Prostate gland (tissue), 2 donors: ENCODE measurements at regions not wholly inside any gene's neighbourhood (a gene's known extent, or its start where the extent isn't known, plus 50 kb on each side); places are given as distances from the start of the nearest gene placed in this dataset.

Experiments
- POLR2A ChIP-seq: fragments of 450-650 bp; IDR thresholded peaks from one replicate; pipeline ENCODE4 v1.6.1; 2016; ENCODE audit warnings: antibody characterized with exemption, mild to moderate bottlenecking
- TF ChIP-seq, protein P1 (sequence below), 4 experiments: fragments of 200-600 bp in 2 of 4; fragments of 450-650 bp in 2 of 4; sonication (generic) in 2 of 4; IDR thresholded peaks; 1 replicate in 3 of 4; 2 replicates in 1 of 4; pipeline ENCODE4 v1.5.1; 2016 to 2019; ENCODE audit warnings: antibody characterized with exemption in 4 of 4, mild to moderate bottlenecking in 2 of 4, moderate library complexity in 2 of 4

DNA sequence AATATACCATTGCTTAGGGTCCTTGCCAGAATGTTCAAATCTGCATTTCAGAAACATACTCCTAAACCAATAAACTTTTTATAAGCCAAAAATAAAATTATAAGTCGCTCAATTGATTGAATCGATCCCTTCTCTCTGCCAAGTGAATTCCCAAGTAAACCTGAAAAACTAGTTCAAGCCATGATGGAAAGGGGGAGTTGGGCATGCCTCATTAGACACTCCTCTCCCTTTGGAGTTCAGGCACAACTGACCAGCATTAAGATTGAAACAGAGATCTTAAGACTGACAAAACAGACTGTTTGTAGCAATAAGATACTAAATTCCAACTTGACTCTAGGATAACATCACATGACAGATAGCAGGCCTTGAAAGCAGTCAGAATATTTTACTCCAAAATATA, 113.7 kb upstream of the RASGRP1 start:
- TF ChIP-seq, protein P1, sequence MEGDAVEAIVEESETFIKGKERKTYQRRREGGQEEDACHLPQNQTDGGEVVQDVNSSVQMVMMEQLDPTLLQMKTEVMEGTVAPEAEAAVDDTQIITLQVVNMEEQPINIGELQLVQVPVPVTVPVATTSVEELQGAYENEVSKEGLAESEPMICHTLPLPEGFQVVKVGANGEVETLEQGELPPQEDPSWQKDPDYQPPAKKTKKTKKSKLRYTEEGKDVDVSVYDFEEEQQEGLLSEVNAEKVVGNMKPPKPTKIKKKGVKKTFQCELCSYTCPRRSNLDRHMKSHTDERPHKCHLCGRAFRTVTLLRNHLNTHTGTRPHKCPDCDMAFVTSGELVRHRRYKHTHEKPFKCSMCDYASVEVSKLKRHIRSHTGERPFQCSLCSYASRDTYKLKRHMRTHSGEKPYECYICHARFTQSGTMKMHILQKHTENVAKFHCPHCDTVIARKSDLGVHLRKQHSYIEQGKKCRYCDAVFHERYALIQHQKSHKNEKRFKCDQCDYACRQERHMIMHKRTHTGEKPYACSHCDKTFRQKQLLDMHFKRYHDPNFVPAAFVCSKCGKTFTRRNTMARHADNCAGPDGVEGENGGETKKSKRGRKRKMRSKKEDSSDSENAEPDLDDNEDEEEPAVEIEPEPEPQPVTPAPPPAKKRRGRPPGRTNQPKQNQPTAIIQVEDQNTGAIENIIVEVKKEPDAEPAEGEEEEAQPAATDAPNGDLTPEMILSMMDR (IDR thresholded peaks at IDR 0.05) = no peak
- TF ChIP-seq POLR2A = no peak
